ENCODE measurements at regions not wholly inside any gene's neighbourhood (a gene's known extent, or its start where the extent isn't known, plus 50 kb on each side); places are given as distances from the start of the nearest gene placed in this dataset.

DNA sequence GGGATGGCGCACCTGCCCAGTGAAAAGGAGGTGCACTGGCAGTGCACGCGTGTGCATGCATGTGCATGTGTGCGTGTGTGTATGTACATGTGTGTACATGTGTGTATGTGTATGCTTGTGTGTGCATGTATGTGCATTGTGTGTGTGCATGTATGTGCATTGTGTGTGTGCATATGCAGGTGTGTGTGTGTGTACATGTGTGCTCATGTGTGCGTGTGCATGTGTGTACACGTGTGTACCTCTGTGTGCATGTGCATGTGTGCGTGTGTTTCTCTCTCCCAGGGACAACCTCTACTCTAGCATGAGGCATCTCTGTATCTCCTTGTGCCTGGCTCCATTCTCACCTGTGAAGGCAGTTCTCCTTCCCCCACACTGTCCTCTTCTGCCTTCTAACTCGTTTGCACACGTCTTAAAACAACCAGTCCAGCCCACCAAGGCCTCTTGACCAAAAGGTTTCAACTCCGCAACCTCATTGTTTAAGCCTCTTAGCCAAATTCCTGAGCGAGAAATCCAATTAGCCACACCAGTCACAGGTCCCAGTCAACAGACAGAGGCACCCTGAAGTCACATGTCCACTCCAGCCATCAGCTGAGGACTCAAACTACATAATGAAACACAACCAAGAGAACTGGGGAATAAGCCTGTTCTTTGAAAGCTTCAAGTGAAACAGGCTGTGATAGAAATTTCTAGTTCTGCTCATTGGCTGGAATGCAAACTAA lies 103.5 kb upstream of the PTPRT start:
- CTCF ChIA-PET, result interaction anchor here (0.7 kb wide), 2 partner anchors 88 to 1126 kb away, joined by 3 read pairs; no protein-coding TSS in a partner anchor
- POLR2A ChIA-PET (ENCODE audit: low non-redundant PET), result no interaction called here
- DNase-seq (ENCODE audit: low spot score), result no peak
- H3K27ac ChIP-seq, result no peak overlapping the region
- TF ChIP-seq, protein P1, sequence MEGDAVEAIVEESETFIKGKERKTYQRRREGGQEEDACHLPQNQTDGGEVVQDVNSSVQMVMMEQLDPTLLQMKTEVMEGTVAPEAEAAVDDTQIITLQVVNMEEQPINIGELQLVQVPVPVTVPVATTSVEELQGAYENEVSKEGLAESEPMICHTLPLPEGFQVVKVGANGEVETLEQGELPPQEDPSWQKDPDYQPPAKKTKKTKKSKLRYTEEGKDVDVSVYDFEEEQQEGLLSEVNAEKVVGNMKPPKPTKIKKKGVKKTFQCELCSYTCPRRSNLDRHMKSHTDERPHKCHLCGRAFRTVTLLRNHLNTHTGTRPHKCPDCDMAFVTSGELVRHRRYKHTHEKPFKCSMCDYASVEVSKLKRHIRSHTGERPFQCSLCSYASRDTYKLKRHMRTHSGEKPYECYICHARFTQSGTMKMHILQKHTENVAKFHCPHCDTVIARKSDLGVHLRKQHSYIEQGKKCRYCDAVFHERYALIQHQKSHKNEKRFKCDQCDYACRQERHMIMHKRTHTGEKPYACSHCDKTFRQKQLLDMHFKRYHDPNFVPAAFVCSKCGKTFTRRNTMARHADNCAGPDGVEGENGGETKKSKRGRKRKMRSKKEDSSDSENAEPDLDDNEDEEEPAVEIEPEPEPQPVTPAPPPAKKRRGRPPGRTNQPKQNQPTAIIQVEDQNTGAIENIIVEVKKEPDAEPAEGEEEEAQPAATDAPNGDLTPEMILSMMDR (conservative IDR thresholded peaks at IDR 0.05; ENCODE audit: low read depth), result no peak

DNA sequence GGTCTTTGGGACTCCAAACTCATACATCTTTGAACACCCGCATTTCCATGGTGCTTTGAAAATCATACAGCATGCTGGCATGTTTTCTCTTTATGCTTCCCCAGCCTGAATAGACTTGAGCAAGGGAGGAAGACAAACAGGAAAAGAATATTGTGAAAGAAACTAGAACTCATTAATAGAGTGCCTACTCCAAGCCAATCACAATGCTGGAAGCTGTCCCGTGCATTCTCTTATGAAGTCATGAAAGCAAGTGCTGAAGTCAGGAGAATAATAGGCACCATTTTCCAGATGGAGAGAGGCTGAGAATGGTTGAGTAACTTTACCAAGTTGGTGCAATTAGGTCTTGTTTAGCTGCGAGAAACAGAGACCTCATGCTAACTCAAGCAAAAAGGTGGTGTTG lies 102.5 kb upstream of the PTPRT start:
- TF ChIP-seq, protein P1 (conservative IDR thresholded peaks at IDR 0.05; ENCODE audit: low read depth), result no peak
- DNase-seq (ENCODE audit: low spot score), result no peak
- CTCF ChIA-PET, result interaction anchor here (0.6 to 0.7 kb wide), 2 partner anchors 17 to 89 kb away, joined by 3 read pairs; no protein-coding TSS in a partner anchor
- POLR2A ChIA-PET (ENCODE audit: low non-redundant PET), result no interaction called here
- H3K27ac ChIP-seq, result no peak overlapping the region

DNA sequence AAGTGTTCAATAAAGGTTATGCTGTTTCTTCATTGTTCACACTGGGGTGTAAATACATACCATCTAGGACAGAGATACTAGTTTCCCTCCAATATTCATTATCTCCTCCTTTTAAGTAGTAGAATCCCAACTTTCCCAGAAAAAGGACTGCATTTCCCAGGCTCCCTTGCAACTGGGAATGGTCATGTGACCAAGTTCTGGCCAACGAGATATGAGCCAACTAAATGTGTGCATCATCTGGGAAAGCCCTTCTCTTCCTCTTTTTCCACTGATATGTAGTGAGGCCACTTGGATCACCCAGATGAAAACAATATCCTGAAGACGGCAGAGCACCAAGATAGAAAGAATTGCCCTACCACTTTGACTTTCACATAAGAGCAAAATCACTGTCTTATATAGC lies 97.9 kb upstream of the PTPRT start:
- CTCF ChIA-PET, result interaction anchor here (0.6 kb wide), 1 partner anchor 322 kb away, joined by 3 read pairs; no protein-coding TSS in a partner anchor
- POLR2A ChIA-PET (ENCODE audit: low non-redundant PET), result no interaction called here
- no peak for DNase-seq (ENCODE audit: low spot score)
- H3K27ac ChIP-seq, result no peak overlapping the region
- TF ChIP-seq, protein P1 (conservative IDR thresholded peaks at IDR 0.05; ENCODE audit: low read depth), result no peak

DNA sequence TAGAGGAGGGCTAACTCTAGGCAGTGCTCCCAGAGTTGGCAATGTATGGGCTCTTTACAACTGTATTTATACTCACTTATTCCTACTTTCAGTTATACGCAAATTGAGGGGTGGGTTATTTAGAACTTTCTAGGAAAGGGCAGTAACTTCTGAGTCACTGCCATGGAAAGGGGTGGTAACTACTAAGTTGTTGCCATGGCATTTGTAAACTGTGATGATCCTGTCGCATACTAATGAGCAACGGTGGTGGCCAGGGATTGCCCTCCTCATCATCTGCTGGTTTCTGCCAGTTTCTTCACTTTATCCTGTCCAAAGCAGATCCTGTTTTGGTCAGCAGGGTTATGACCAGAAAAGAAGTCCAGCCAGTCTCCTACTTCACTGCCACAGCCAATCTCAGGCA lies 95.5 kb upstream of the PTPRT start:
- TF ChIP-seq, protein P1 (conservative IDR thresholded peaks at IDR 0.05; ENCODE audit: low read depth), result no peak
- DNase-seq (ENCODE audit: low spot score), result no peak
- POLR2A ChIA-PET (ENCODE audit: low non-redundant PET), result no interaction called here
- CTCF ChIA-PET, result no interaction called here
- H3K27ac ChIP-seq, result no peak overlapping the region

DNA sequence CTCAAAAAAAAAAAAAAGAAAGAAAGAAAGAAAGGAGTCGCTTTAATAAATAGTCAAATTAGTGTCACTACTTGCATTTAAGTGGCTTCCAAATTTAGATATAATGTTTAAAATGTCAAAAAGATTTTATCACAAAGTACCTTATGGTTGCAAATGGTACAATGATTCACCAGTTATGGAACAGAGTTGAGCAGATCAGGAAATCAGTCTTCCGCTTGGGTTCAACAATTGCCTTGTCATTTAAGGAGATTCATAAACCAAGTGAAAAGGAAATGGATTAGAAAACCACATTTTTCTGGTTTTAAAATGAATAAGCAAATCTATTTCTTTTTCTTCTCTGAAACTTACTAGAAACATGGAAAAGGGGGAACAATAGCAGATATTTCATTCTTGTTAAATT lies 94.8 kb upstream of the PTPRT start:
- POLR2A ChIA-PET (ENCODE audit: low non-redundant PET), result no interaction called here
- no peak for DNase-seq (ENCODE audit: low spot score)
- H3K27ac ChIP-seq, result no peak overlapping the region
- CTCF ChIA-PET, result no interaction called here
- TF ChIP-seq, protein P1 (conservative IDR thresholded peaks at IDR 0.05; ENCODE audit: low read depth), result no peak

DNA sequence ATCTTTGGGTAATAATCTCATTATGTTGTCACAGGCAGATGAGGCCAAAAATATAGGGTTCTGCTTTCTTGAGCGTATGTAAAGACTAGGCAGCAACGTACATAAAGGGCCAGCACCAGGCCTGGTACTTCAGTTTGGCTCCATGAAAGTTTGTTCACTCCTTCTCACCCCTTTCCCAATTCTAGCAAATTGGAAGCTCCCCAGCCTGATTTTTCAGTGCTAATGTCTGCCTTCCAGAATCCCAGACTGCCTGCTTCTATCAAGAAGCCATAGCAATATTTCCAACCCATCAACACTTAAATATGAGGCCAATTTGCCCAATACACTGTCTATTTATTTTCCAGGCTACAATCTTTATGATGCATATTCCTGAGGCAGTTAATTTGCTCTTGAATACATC lies 93.4 kb upstream of the PTPRT start:
- CTCF ChIA-PET, result no interaction called here
- POLR2A ChIA-PET (ENCODE audit: low non-redundant PET), result no interaction called here
- no peak overlapping the region for H3K27ac ChIP-seq
- no peak for DNase-seq (ENCODE audit: low spot score)
- TF ChIP-seq, protein P1 (conservative IDR thresholded peaks at IDR 0.05; ENCODE audit: low read depth), result no peak

Measured in RWPE1 (cell line).